ENCODE measurements at regions not wholly inside any gene's neighbourhood (a gene's known extent, or its start where the extent isn't known, plus 50 kb on each side); places are given as distances from the start of the nearest gene placed in this dataset.

GRCh38 chr12:30323008-30323407 lies 372.7 kb downstream of the IPO8 start:
- 69 to 78% (median 77%) methylated on average over 4 of the region's 4 CpGs for WGBS, 3 donors
- H3K36me3 ChIP-seq, result no peaks in the 10 kb centered on the region
- no peak for DNase-seq
- H3K27me3 ChIP-seq, result no peaks in the 10 kb centered on the region
- H3K4me1 ChIP-seq (ENCODE audit: insufficient read depth), result no peaks in the 10 kb centered on the region
- intact Hi-C loops (cut with DNase I), result no loop called here
- no peak overlapping the region for H3K27ac ChIP-seq
- TF ChIP-seq POLR2A (IDR thresholded peaks at IDR 0.05) (no peak), CTCF (IDR thresholded peaks at IDR 0.05) (no peak), EP300 (IDR thresholded peaks at IDR 0.05) (no peak)
- no peak overlapping the region for H3K4me3 ChIP-seq
- H3K9me3 ChIP-seq, result no peaks in the 10 kb centered on the region

- Histone ChIP-seq H3K27ac (no peak overlapping the region), H3K36me3 (no peaks in the 10 kb centered on the region), H3K4me3 (no peak overlapping the region), H3K9me3 (no peaks in the 10 kb centered on the region), H3K27me3 (no peaks in the 10 kb centered on the region), H3K4me1 (ENCODE audit: insufficient read depth) (no peaks in the 10 kb centered on the region)
- TF ChIP-seq CTCF (IDR thresholded peaks at IDR 0.05) (no peak), EP300 (IDR thresholded peaks at IDR 0.05) (no peak), POLR2A (IDR thresholded peaks at IDR 0.05) (no peak)
- 93 to 98% (median 95%) methylated on average over 13 of the region's 13 CpGs for WGBS, 3 donors
- intact Hi-C loops (cut with DNase I), result no loop called here
- DNase-seq, result no peak
These were observed 375.1 kb downstream of the IPO8 start for GRCh38 chr12:30320561-30320960.

- no peak for TF ChIP-seq CTCF (IDR thresholded peaks at IDR 0.05)
- TF ChIP-seq POLR2A (IDR thresholded peaks at IDR 0.05), result no peak
- TF ChIP-seq EP300 (IDR thresholded peaks at IDR 0.05), result no peak
- Histone ChIP-seq H3K27me3 (no peaks in the 10 kb centered on the region), H3K4me1 (ENCODE audit: insufficient read depth) (no peaks in the 10 kb centered on the region), H3K4me3 (no peak overlapping the region), H3K36me3 (no peaks in the 10 kb centered on the region), H3K9me3 (no peaks in the 10 kb centered on the region), H3K27ac (no peak overlapping the region)
- intact Hi-C loops (cut with DNase I), result no loop called here
- WGBS, 3 donors, result 66 to 69% (median 67%) methylated on average over 5 of the region's 5 CpGs
- no peak for DNase-seq
These were observed 381.1 kb downstream of the IPO8 start for GRCh38 chr12:30314506-30315100.

DNA sequence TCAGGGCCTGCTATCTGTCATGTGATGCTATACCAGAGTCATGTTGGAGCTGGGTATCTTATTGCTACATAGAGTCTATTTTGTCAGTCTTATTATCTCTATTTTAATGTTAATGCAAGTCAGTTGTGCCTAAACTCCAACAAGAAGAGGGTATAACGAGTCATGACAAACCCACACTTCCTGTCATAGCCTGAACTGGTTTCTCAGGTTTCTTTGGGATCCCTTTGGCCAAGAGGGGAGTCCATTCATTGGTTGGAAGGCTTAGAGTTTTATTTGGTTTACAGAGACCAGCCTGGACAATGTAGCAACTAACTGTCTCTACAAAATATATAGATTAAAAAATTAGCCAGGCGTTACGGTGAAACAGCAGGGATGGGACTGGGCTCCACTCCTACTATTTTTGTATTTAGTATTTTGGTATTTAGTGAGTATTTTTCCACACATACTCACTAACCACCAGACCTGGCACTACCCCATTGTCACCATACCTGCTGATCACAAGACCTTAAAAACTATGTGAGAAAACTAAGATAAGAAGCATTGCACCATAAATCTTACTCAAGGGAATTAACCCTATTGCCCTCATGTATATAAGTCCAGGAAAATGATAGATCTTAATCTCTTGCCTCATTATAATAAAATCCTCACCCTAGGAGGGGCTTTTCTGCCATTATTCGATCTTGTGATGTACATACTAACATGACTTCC lies 387.5 kb downstream of the IPO8 start:
- H3K4me3 ChIP-seq, result no peak overlapping the region
- no peaks in the 10 kb centered on the region for H3K9me3 ChIP-seq
- 73 to 87% (median 78%) methylated on average over 4 of the region's 4 CpGs for WGBS, 3 donors
- H3K36me3 ChIP-seq, result no peaks in the 10 kb centered on the region
- DNase-seq, result no peak
- TF ChIP-seq EP300 (IDR thresholded peaks at IDR 0.05) (no peak), POLR2A (IDR thresholded peaks at IDR 0.05) (no peak), CTCF (IDR thresholded peaks at IDR 0.05) (no peak)
- intact Hi-C loops (cut with DNase I), result no loop called here
- H3K27me3 ChIP-seq, result no peaks in the 10 kb centered on the region
- no peak overlapping the region for H3K27ac ChIP-seq
- no peaks in the 10 kb centered on the region for H3K4me1 ChIP-seq (ENCODE audit: insufficient read depth)

Measured in ovary (tissue), 7 donors.